AG10803 (cell line): ENCODE measurements at regions not wholly inside any gene's neighbourhood (a gene's known extent, or its start where the extent isn't known, plus 50 kb on each side); places are given as distances from the start of the nearest gene placed in this dataset.
"Not testable (repeated sequence)": the region's sequence is repeated elsewhere in the genome, so short reads cannot be mapped to it uniquely, and the experiment has no call there.

Source experiments
- DNase-seq: peaks from one replicate; pipeline ENCODE4 v3.0.0; 2010; ENCODE audit warnings: low read depth
- H3K4me3 ChIP-seq: 2 replicates; pipeline ENCODE4 v1.5.1; 2011; ENCODE audit warnings: mild to moderate bottlenecking, low read length, control low read depth
- CTCF ChIP-seq: conservative IDR thresholded peaks from 2 replicates; pipeline ENCODE4 v1.5.1; 2011; ENCODE audit warnings: mild to moderate bottlenecking, low read length, control low read depth, inconsistent platforms

- no peak for TF ChIP-seq CTCF
- DNase-seq: no peak
- no peak overlapping the region for H3K4me3 ChIP-seq
These were observed 1081.5 kb downstream of the GALC start for GRCh38 chr14:86911486-86911885.

GRCh38 chr14:86905386-86905926, 1087.5 kb downstream of the GALC start:
- DNase-seq, H3K4me3 ChIP-seq: not testable (repeated sequence)

GRCh38 chr14:86902176-86902950, 1090.6 kb downstream of the GALC start:
- H3K4me3 ChIP-seq: no peak overlapping the region
- TF ChIP-seq CTCF: no peak
- no peak for DNase-seq

GRCh38 chr14:86897704-86898513, 1095.1 kb downstream of the GALC start:
- TF ChIP-seq CTCF: no peak
- H3K4me3 ChIP-seq: no peak overlapping the region
- no peak for DNase-seq

- no peak for TF ChIP-seq CTCF
- no peak overlapping the region for H3K4me3 ChIP-seq
These were observed 1095.8 kb downstream of the GALC start for GRCh38 chr14:86897224-86897623.

GRCh38 chr14:86896701-86897100, 1096.3 kb downstream of the GALC start:
- H3K4me3 ChIP-seq: no peak overlapping the region
- DNase-seq: no peak

More at GRCh38 chr14:86897224-86897623, 1095.8 kb downstream of the GALC start:
- no peak for DNase-seq

More at GRCh38 chr14:86896701-86897100, 1096.3 kb downstream of the GALC start:
- no peak for TF ChIP-seq CTCF
